H9 (cell line): ENCODE measurements at regions not wholly inside any gene's neighbourhood (a gene's known extent, or its start where the extent isn't known, plus 50 kb on each side); places are given as distances from the start of the nearest gene placed in this dataset.

Source experiments
- DNase-seq: peaks from one replicate; pipeline ENCODE4 v3.0.0-alpha.2; 2017
- H2AFZ ChIP-seq: one replicate; pipeline ENCODE4 v1.6.1; 2013; ENCODE audit warnings: mild to moderate bottlenecking, low read length, control low read depth, moderate library complexity
- H2AK5ac ChIP-seq: 2 replicates; pipeline ENCODE4 v1.6.1; 2013; ENCODE audit warnings: low read length, control low read depth, mixed read lengths; ENCODE audit not compliant: insufficient read length
- H2BK120ac ChIP-seq: one replicate; pipeline ENCODE4 v1.6.1; 2013; ENCODE audit warnings: low read depth, mild to moderate bottlenecking, low read length, control low read depth, inconsistent platforms; ENCODE audit not compliant: poor library complexity, severe bottlenecking
- H2BK12ac ChIP-seq: 2 replicates; pipeline ENCODE4 v1.6.1; 2013; ENCODE audit warnings: low read length, control low read depth, mixed read lengths, low read depth; ENCODE audit not compliant: insufficient read length
- H2BK15ac ChIP-seq: 2 replicates; pipeline ENCODE4 v1.6.1; 2013; ENCODE audit warnings: low read depth, low read length, control low read depth
- H2BK20ac ChIP-seq: one replicate; pipeline ENCODE4 v1.6.1; 2013; ENCODE audit warnings: low read depth, mild to moderate bottlenecking, low read length, control low read depth, inconsistent platforms; ENCODE audit not compliant: poor library complexity, severe bottlenecking
- H2BK5ac ChIP-seq: 2 replicates; pipeline ENCODE4 v1.6.1; 2013; ENCODE audit warnings: low read length, control low read depth, mixed read lengths; ENCODE audit not compliant: insufficient read length
- H3K14ac ChIP-seq: 2 replicates; pipeline ENCODE4 v1.6.1; 2013; ENCODE audit warnings: low read length, control low read depth; ENCODE audit not compliant: insufficient read depth
- H3K18ac ChIP-seq: 2 replicates; pipeline ENCODE4 v1.6.1; 2013; ENCODE audit warnings: low read depth, mild to moderate bottlenecking, mixed read lengths, low read length, control low read depth; ENCODE audit not compliant: insufficient read length
- H3K23ac ChIP-seq: 2 replicates; pipeline ENCODE4 v1.6.1; 2013; ENCODE audit warnings: low read length, control low read depth, mixed read lengths, low read depth; ENCODE audit not compliant: insufficient read length
- H3K23me2 ChIP-seq: 2 replicates; pipeline ENCODE4 v1.6.1; 2013; ENCODE audit warnings: low read depth, mild to moderate bottlenecking, mixed read lengths, low read length, control low read depth; ENCODE audit not compliant: insufficient read length, poor library complexity, severe bottlenecking
- H3K27ac ChIP-seq: 2 replicates; pipeline ENCODE4 v1.5.1; 2013; ENCODE audit warnings: low read length, control low read depth, mixed read lengths, low read depth; ENCODE audit not compliant: insufficient read length
- H3K27me3 ChIP-seq: 2 replicates; pipeline ENCODE4 v1.6.1; 2013; ENCODE audit warnings: low read length, control low read depth, inconsistent platforms; ENCODE audit not compliant: insufficient read depth
- H3K4ac ChIP-seq: 2 replicates; pipeline ENCODE4 v1.6.1; 2013; ENCODE audit warnings: low read depth, mild to moderate bottlenecking, control low read depth, inconsistent platforms, low read length, moderate library complexity
- H3K4me1 ChIP-seq: 2 replicates; pipeline ENCODE4 v1.6.1; 2013; ENCODE audit warnings: low read length, control low read depth, inconsistent platforms; ENCODE audit not compliant: insufficient read depth
- H3K4me2 ChIP-seq: 2 replicates; pipeline ENCODE4 v1.6.1; 2013; ENCODE audit warnings: low read length, control low read depth, mixed read lengths; ENCODE audit not compliant: insufficient read length, insufficient read depth
- H3K56ac ChIP-seq: 2 replicates; pipeline ENCODE4 v1.6.1; 2013; ENCODE audit warnings: low read depth, mild to moderate bottlenecking, mixed read lengths, low read length, control low read depth; ENCODE audit not compliant: insufficient read length
- H3K79me1 ChIP-seq: 2 replicates; pipeline ENCODE4 v1.6.1; 2013; ENCODE audit warnings: low read depth, mild to moderate bottlenecking, moderate library complexity, low read length, control low read depth, inconsistent platforms; ENCODE audit not compliant: insufficient read depth, poor library complexity, severe bottlenecking
- H3K79me2 ChIP-seq: 2 replicates; pipeline ENCODE4 v1.6.1; 2013; ENCODE audit warnings: low read length, control low read depth, inconsistent platforms; ENCODE audit not compliant: insufficient read depth
- H3K9ac ChIP-seq: 2 replicates; pipeline ENCODE4 v1.6.1; 2013; ENCODE audit warnings: low read length, control low read depth, mixed read lengths; ENCODE audit not compliant: insufficient read length; ENCODE audit errors: extremely low read depth
- H3K9me3 ChIP-seq: one replicate; pipeline ENCODE4 v1.6.1; 2013; ENCODE audit warnings: low read depth, low read length, inconsistent platforms; ENCODE audit not compliant: control insufficient read depth
- H3T11ph ChIP-seq: one replicate; pipeline ENCODE4 v1.6.1; 2013; ENCODE audit warnings: mild to moderate bottlenecking, low read length, control low read depth, inconsistent platforms
- H4K20me1 ChIP-seq: one replicate; pipeline ENCODE4 v1.6.1; 2013; ENCODE audit not compliant: control insufficient read depth, insufficient read length, insufficient read depth
- H4K5ac ChIP-seq: 2 replicates; pipeline ENCODE4 v1.6.1; 2013; ENCODE audit warnings: low read depth, mild to moderate bottlenecking, mixed read lengths, low read length, control low read depth; ENCODE audit not compliant: insufficient read length
- H4K8ac ChIP-seq: replicated peaks from 2 replicates; pipeline ENCODE4 v1.6.1; 2013; ENCODE audit warnings: low read length, control low read depth, mixed read lengths, low read depth; ENCODE audit not compliant: insufficient read length
- H4K91ac ChIP-seq: 2 replicates; pipeline ENCODE4 v1.6.1; 2013; ENCODE audit warnings: low read depth, mild to moderate bottlenecking, moderate library complexity, mixed read lengths, low read length, control low read depth; ENCODE audit not compliant: insufficient read length
- H3K27ac Mint-ChIP-seq, 3 experiments: 2 replicates in 2 of 3; 3 replicates in 1 of 3; pipeline ENCODE4 v1.8.0; 2020 to 2021; ENCODE audit warnings: mixed read lengths in 3 of 3, mild to moderate bottlenecking in 1 of 3, moderate library complexity in 1 of 3
- H3K27me3 Mint-ChIP-seq: 2 replicates; pipeline ENCODE4 v1.8.0; 2021; ENCODE audit warnings: low read depth, mild to moderate bottlenecking, moderate library complexity, mixed read lengths
- H3K36me3 Mint-ChIP-seq, 3 experiments: 2 replicates in 2 of 3; 3 replicates in 1 of 3; pipeline ENCODE4 v1.8.0; 2020 to 2021; ENCODE audit warnings: low read depth in 3 of 3, mixed read lengths in 3 of 3; ENCODE audit not compliant: insufficient read depth in 1 of 3
- H3K4me1 Mint-ChIP-seq, 2 experiments: 2 replicates each; pipeline ENCODE4 v1.8.0; 2020; ENCODE audit warnings: mixed read lengths in 2 of 2
- H3K4me3 Mint-ChIP-seq, 2 experiments: 2 replicates in 1 of 2; 3 replicates in 1 of 2; pipeline ENCODE4 v1.8.0; 2020 to 2021; ENCODE audit warnings: mild to moderate bottlenecking in 2 of 2, mixed read lengths in 2 of 2, moderate library complexity in 1 of 2
- H3K9me3 Mint-ChIP-seq, 2 experiments: 2 replicates in 1 of 2; 3 replicates in 1 of 2; pipeline ENCODE4 v1.8.0; 2020; ENCODE audit warnings: mild to moderate bottlenecking in 2 of 2, mixed read lengths in 2 of 2, moderate library complexity in 1 of 2
- WGBS: extraction: QIAGEN DNeasy Blood & Tissue Kit; methylation state at CpG from one replicate; pipeline ENCODE4 v1.1.7; 2013; ENCODE audit warnings: missing lambda C conversion rate, low lambda C conversion rate, mixed read lengths; ENCODE audit not compliant: insufficient read length; ENCODE audit errors: extremely low coverage; 5-methylcytosine and 5-hydroxymethylcytosine counted together
- TF ChIP-seq, protein P1 (sequence below): fragments of 200-600 bp; sonication (generic); conservative IDR thresholded peaks from 3 replicates; pipeline ENCODE4 v1.8.0; 2021; ENCODE audit warnings: antibody characterized with exemption, mild to moderate bottlenecking

DNA sequence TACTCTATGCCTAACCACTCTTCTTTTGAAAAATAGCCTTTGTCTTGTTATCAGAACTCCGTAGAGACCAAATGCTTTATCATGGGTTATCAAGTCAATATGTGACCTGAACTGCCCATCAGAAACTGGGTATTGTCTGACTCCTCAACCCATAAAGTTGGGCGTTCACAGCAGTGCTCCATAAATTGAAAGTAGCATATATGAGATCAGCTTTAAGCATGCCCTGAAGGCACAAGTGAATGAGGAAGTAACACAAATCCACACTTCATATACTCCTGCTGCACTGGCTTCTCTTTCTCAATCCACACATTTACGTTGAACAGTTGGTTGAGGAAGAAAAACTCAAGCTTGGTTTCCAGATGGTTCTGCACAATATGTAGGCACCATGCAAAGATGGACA, 1106.0 kb downstream of the STIM2 start:
- no peak overlapping the region for H4K5ac ChIP-seq
- no peak overlapping the region for H3K56ac ChIP-seq
- no peaks in the 10 kb centered on the region for H3K79me1 ChIP-seq
- H3K4ac ChIP-seq = no peak overlapping the region
- H3K9me3 ChIP-seq = no peaks in the 10 kb centered on the region
- TF ChIP-seq, protein P1, sequence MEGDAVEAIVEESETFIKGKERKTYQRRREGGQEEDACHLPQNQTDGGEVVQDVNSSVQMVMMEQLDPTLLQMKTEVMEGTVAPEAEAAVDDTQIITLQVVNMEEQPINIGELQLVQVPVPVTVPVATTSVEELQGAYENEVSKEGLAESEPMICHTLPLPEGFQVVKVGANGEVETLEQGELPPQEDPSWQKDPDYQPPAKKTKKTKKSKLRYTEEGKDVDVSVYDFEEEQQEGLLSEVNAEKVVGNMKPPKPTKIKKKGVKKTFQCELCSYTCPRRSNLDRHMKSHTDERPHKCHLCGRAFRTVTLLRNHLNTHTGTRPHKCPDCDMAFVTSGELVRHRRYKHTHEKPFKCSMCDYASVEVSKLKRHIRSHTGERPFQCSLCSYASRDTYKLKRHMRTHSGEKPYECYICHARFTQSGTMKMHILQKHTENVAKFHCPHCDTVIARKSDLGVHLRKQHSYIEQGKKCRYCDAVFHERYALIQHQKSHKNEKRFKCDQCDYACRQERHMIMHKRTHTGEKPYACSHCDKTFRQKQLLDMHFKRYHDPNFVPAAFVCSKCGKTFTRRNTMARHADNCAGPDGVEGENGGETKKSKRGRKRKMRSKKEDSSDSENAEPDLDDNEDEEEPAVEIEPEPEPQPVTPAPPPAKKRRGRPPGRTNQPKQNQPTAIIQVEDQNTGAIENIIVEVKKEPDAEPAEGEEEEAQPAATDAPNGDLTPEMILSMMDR = no peak
- Mint-ChIP-seq H3K4me1 (peaks cover 8 to 14% of the 10 kb centered on the region in 2 experiments), H3K4me3 (no peak overlapping the region), H3K27ac (no peak overlapping the region), H3K36me3 (peaks cover 0 to 1% (median 0%) of the 10 kb centered on the region in 3 experiments; a peak in 1 of 7 replicates), H3K27me3 (no peaks in the 10 kb centered on the region), H3K9me3 (no peaks in the 10 kb centered on the region)
- H3T11ph ChIP-seq = no peak overlapping the region
- no peak overlapping the region for H2AK5ac ChIP-seq
- no peak overlapping the region for H3K9ac ChIP-seq
- H4K91ac ChIP-seq = no peak overlapping the region
- DNase-seq = no peak
- H2BK15ac ChIP-seq = no peak overlapping the region
- H3K14ac ChIP-seq = no peak overlapping the region
- H2AFZ ChIP-seq = no peak overlapping the region
- H4K20me1 ChIP-seq = no peaks in the 10 kb centered on the region
- H3K27ac ChIP-seq = no peak overlapping the region
- no peaks in the 10 kb centered on the region for H3K23me2 ChIP-seq
- no peak overlapping the region for H2BK20ac ChIP-seq
- H3K4me1 ChIP-seq = no peaks in the 10 kb centered on the region
- no peak overlapping the region for H2BK5ac ChIP-seq
- H3K4me2 ChIP-seq = no peak overlapping the region
- WGBS = no CpG with 5 or more reads among the region's 3 CpGs
- no peak overlapping the region for H2BK12ac ChIP-seq
- no peak overlapping the region for H4K8ac ChIP-seq
- no peak overlapping the region for H2BK120ac ChIP-seq
- H3K23ac ChIP-seq = no peak overlapping the region
- H3K18ac ChIP-seq = no peak overlapping the region
- H3K79me2 ChIP-seq = no peaks in the 10 kb centered on the region
- H3K27me3 ChIP-seq = no peaks in the 10 kb centered on the region
